ENCODE measurements at regions not wholly inside any gene's neighbourhood (a gene's known extent, or its start where the extent isn't known, plus 50 kb on each side); places are given as distances from the start of the nearest gene placed in this dataset.

DNA sequence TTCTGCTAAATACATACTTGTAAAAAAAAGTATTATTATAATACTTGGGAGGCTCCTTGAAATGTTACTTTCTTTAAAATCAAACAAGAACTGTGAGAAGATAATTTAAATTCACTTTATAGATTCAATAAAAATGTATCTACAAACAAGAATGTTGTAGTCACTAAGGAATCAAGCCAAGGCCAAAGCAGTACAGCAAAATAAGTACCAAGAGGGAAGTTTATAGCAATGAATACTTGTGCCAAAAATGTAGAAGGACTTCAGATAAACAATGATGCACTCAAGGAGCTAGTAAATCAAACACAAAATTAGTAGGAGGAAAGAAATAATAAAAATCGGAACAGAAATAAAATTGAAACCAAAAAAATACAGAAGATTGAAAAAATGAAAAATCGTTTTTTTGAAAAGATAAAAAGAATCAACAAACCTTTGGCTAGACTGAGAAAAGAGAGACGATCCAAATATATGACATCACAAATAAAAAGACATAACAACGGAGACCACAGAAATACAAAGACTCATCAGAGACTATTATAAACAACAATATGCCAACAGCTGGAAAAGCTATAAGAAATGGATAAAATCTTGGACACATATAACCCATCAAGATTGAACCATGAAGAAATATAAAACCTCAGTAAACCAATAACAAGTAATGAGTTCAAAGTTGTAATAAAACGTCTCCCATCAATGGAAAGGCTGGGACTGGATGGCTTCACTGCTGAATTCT lies 286.0 kb upstream of the TMEM229A start:
- Histone ChIP-seq H3K4me3 (ENCODE audit: low read length) (no peak overlapping the region), H3K9me3 (ENCODE audit: control insufficient read depth, insufficient read depth, low read length) (no peaks in the 10 kb centered on the region), H3K27ac (ENCODE audit: low read length) (no peak overlapping the region), H3K27me3 (ENCODE audit: control insufficient read depth, insufficient read depth, low read length) (no peaks in the 10 kb centered on the region), H3K36me3 (ENCODE audit: control insufficient read depth, insufficient read depth, low read length) (no peaks in the 10 kb centered on the region), H3K4me1 (ENCODE audit: control insufficient read depth, insufficient read depth, low read length) (no peaks in the 10 kb centered on the region)
- no peak for DNase-seq (ENCODE audit: low read depth, low spot score)
- WGBS (ENCODE audit: insufficient coverage, insufficient read length), result no CpG with 5 or more reads among the region's 5 CpGs

DNA sequence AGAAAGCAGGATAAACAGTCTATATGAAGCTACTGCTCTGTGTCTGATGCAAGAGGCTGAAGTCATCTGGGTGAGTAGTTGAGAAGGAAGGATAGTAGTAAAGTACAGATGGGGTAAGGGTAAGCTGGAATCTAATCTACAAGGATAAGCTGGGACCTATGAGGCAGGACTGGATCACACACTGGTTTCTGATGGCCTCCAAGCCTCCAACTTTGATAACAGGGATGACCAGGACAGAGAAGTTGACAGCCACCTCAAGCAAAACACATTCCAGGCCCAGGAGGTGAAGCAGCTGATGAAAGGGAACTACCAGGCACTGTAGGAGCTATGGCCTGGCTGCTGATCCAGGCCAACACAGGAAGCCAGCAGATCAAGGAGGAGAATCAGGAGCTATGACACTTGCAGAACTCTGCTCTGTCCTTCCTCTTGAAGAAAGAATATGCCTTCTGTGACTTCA lies 278.1 kb upstream of the TMEM229A start:
- no peaks in the 10 kb centered on the region for H3K27me3 ChIP-seq (ENCODE audit: control insufficient read depth, insufficient read depth, low read length)
- no peaks in the 10 kb centered on the region for H3K9me3 ChIP-seq (ENCODE audit: control insufficient read depth, insufficient read depth, low read length)
- DNase-seq (ENCODE audit: low read depth, low spot score), result no peak
- no peaks in the 10 kb centered on the region for H3K4me1 ChIP-seq (ENCODE audit: control insufficient read depth, insufficient read depth, low read length)
- no peak overlapping the region for H3K4me3 ChIP-seq (ENCODE audit: low read length)
- H3K27ac ChIP-seq (ENCODE audit: low read length), result no peak overlapping the region
- no peaks in the 10 kb centered on the region for H3K36me3 ChIP-seq (ENCODE audit: control insufficient read depth, insufficient read depth, low read length)

- H3K4me1 ChIP-seq (ENCODE audit: control insufficient read depth, insufficient read depth, low read length), result peaks cover 1% of the 10 kb centered on the region; the same call in 1 of the 2 replicates
- no peaks in the 10 kb centered on the region for H3K9me3 ChIP-seq (ENCODE audit: control insufficient read depth, insufficient read depth, low read length)
- no peaks in the 10 kb centered on the region for H3K36me3 ChIP-seq (ENCODE audit: control insufficient read depth, insufficient read depth, low read length)
- H3K4me3 ChIP-seq (ENCODE audit: low read length), result no peak overlapping the region
- no peak for DNase-seq (ENCODE audit: low read depth, low spot score)
- no peak overlapping the region for H3K27ac ChIP-seq (ENCODE audit: low read length)
- H3K27me3 ChIP-seq (ENCODE audit: control insufficient read depth, insufficient read depth, low read length), result no peaks in the 10 kb centered on the region
These were observed 275.5 kb upstream of the TMEM229A start for GRCh38 chr7:124308384-124308783.

- no peak for DNase-seq (ENCODE audit: low read depth, low spot score)
- WGBS (ENCODE audit: insufficient coverage, insufficient read length), result no CpG with 5 or more reads among the region's 1 CpG
- Histone ChIP-seq H3K9me3 (ENCODE audit: control insufficient read depth, insufficient read depth, low read length) (no peaks in the 10 kb centered on the region), H3K27me3 (ENCODE audit: control insufficient read depth, insufficient read depth, low read length) (no peaks in the 10 kb centered on the region), H3K4me1 (ENCODE audit: control insufficient read depth, insufficient read depth, low read length) (no peaks in the 10 kb centered on the region), H3K4me3 (ENCODE audit: low read length) (no peak overlapping the region), H3K27ac (ENCODE audit: low read length) (no peak overlapping the region), H3K36me3 (ENCODE audit: control insufficient read depth, insufficient read depth, low read length) (no peaks in the 10 kb centered on the region)
These were observed 262.4 kb upstream of the TMEM229A start for GRCh38 chr7:124295289-124295688.

- no peak for DNase-seq (ENCODE audit: low read depth, low spot score)
- Histone ChIP-seq H3K4me1 (ENCODE audit: control insufficient read depth, insufficient read depth, low read length) (no peaks in the 10 kb centered on the region), H3K36me3 (ENCODE audit: control insufficient read depth, insufficient read depth, low read length) (no peaks in the 10 kb centered on the region), H3K27ac (ENCODE audit: low read length) (no peak overlapping the region), H3K27me3 (ENCODE audit: control insufficient read depth, insufficient read depth, low read length) (no peaks in the 10 kb centered on the region), H3K4me3 (ENCODE audit: low read length) (no peak overlapping the region), H3K9me3 (ENCODE audit: control insufficient read depth, insufficient read depth, low read length) (no peaks in the 10 kb centered on the region)
- no CpG with 5 or more reads among the region's 1 CpG for WGBS (ENCODE audit: insufficient coverage, insufficient read length)
These were observed 252.1 kb upstream of the TMEM229A start for GRCh38 chr7:124284937-124285336.

- Histone ChIP-seq H3K36me3 (ENCODE audit: control insufficient read depth, insufficient read depth, low read length) (no peaks in the 10 kb centered on the region), H3K27me3 (ENCODE audit: control insufficient read depth, insufficient read depth, low read length) (no peaks in the 10 kb centered on the region), H3K4me3 (ENCODE audit: low read length) (no peak overlapping the region), H3K9me3 (ENCODE audit: control insufficient read depth, insufficient read depth, low read length) (no peaks in the 10 kb centered on the region), H3K27ac (ENCODE audit: low read length) (no peak overlapping the region), H3K4me1 (ENCODE audit: control insufficient read depth, insufficient read depth, low read length) (peaks cover 2% of the 10 kb centered on the region; the same call in 1 of the 2 replicates)
- peak; percentile 58 for DNase-seq (ENCODE audit: low read depth, low spot score)
- no CpG with 5 or more reads among the region's 3 CpGs for WGBS (ENCODE audit: insufficient coverage, insufficient read length)
These were observed 243.2 kb upstream of the TMEM229A start for GRCh38 chr7:124276005-124276622.

- H3K27ac ChIP-seq (ENCODE audit: low read length), result no peak overlapping the region
- WGBS (ENCODE audit: insufficient coverage, insufficient read length), result no CpG with 5 or more reads among the region's 3 CpGs
- no peak for DNase-seq (ENCODE audit: low read depth, low spot score)
These were observed 242.5 kb upstream of the TMEM229A start for GRCh38 chr7:124275411-124275810.

GRCh38 chr7:124269774-124270173 lies 236.9 kb upstream of the TMEM229A start:
- no peak for DNase-seq (ENCODE audit: low read depth, low spot score)
- no peaks in the 10 kb centered on the region for H3K4me1 ChIP-seq (ENCODE audit: control insufficient read depth, insufficient read depth, low read length)
- no peaks in the 10 kb centered on the region for H3K9me3 ChIP-seq (ENCODE audit: control insufficient read depth, insufficient read depth, low read length)
- H3K4me3 ChIP-seq (ENCODE audit: low read length), result no peak overlapping the region
- H3K36me3 ChIP-seq (ENCODE audit: control insufficient read depth, insufficient read depth, low read length), result no peaks in the 10 kb centered on the region
- no peak overlapping the region for H3K27ac ChIP-seq (ENCODE audit: low read length)
- H3K27me3 ChIP-seq (ENCODE audit: control insufficient read depth, insufficient read depth, low read length), result no peaks in the 10 kb centered on the region

More at GRCh38 chr7:124275411-124275810, 242.5 kb upstream of the TMEM229A start:
- no peaks in the 10 kb centered on the region for H3K27me3 ChIP-seq (ENCODE audit: control insufficient read depth, insufficient read depth, low read length)
- no peak overlapping the region for H3K4me3 ChIP-seq (ENCODE audit: low read length)
- peaks cover 2% of the 10 kb centered on the region; the same call in 1 of the 2 replicates for H3K4me1 ChIP-seq (ENCODE audit: control insufficient read depth, insufficient read depth, low read length)
- H3K36me3 ChIP-seq (ENCODE audit: control insufficient read depth, insufficient read depth, low read length), result no peaks in the 10 kb centered on the region
- no peaks in the 10 kb centered on the region for H3K9me3 ChIP-seq (ENCODE audit: control insufficient read depth, insufficient read depth, low read length)

DNA sequence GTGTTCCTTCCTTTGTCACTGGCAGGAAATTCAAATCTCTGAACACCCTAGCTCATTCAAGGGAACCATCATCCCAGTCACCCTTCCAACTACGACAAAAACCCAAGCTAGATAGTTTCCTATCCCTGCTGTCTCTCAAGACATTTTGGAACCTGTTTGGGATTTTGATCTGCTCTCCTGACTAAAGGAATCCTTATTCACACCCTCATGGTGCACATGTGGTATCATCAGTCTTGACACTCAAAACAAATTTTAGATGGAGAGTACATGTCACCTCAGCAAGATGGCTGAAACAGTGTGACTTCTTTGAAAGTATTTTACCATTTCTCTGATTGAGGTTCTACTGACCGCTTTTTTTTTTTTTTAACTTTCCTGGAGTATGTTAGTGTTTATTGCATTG lies 234.3 kb upstream of the TMEM229A start:
- WGBS (ENCODE audit: insufficient coverage, insufficient read length), result no CpG with 5 or more reads among the region's 2 CpGs
- Histone ChIP-seq H3K4me1 (ENCODE audit: control insufficient read depth, insufficient read depth, low read length) (no peaks in the 10 kb centered on the region), H3K36me3 (ENCODE audit: control insufficient read depth, insufficient read depth, low read length) (no peaks in the 10 kb centered on the region), H3K27ac (ENCODE audit: low read length) (no peak overlapping the region), H3K27me3 (ENCODE audit: control insufficient read depth, insufficient read depth, low read length) (no peaks in the 10 kb centered on the region), H3K4me3 (ENCODE audit: low read length) (no peak overlapping the region), H3K9me3 (ENCODE audit: control insufficient read depth, insufficient read depth, low read length) (no peaks in the 10 kb centered on the region)
- no peak for DNase-seq (ENCODE audit: low read depth, low spot score)

DNA sequence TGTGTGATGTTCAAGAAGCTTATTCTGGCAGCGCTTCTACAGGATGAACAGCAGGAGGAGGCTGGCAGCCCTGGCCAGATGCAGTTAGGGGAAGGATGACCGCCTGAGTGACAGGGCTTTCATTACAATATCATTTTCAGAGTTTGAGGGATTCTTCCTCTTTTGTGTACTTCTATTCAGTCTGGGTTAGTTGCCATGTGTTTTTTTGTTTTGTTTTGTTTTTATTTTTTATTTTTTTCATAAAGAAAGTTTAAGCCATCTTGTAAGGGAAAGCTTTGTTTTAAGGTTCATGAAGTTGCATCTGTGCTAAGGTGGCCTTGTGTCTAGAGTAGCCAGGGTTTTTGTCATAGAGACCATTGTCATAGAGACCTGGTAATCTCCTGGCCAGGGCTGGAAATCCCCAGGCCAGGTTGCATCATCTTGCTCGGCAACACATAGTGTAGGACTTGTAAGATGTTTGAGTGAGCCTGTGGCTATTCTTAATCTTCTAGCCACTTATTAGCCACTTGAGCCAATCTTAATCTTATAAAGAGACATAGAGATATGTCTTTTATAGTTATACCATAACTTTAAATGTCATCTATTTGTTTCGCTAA lies 230.5 kb upstream of the TMEM229A start:
- Histone ChIP-seq H3K27ac (ENCODE audit: low read length) (no peak overlapping the region), H3K9me3 (ENCODE audit: control insufficient read depth, insufficient read depth, low read length) (no peaks in the 10 kb centered on the region), H3K4me3 (ENCODE audit: low read length) (no peak overlapping the region), H3K4me1 (ENCODE audit: control insufficient read depth, insufficient read depth, low read length) (peaks cover 2% of the 10 kb centered on the region), H3K36me3 (ENCODE audit: control insufficient read depth, insufficient read depth, low read length) (no peaks in the 10 kb centered on the region), H3K27me3 (ENCODE audit: control insufficient read depth, insufficient read depth, low read length) (no peaks in the 10 kb centered on the region)
- no peak for DNase-seq (ENCODE audit: low read depth, low spot score)
- WGBS (ENCODE audit: insufficient coverage, insufficient read length), result no CpG with 5 or more reads among the region's 4 CpGs
